ENCODE measurements at regions not wholly inside any gene's neighbourhood (a gene's known extent, or its start where the extent isn't known, plus 50 kb on each side); places are given as distances from the start of the nearest gene placed in this dataset.

- TF ChIP-seq CTCF (IDR thresholded peaks at IDR 0.05) (no peak), POLR2A (IDR thresholded peaks at IDR 0.05) (no peak)
These were observed 519.5 kb upstream of the LMCD1 start for GRCh38 chr3:7982126-7982525.
